ENCODE measurements at regions not wholly inside any gene's neighbourhood (a gene's known extent, or its start where the extent isn't known, plus 50 kb on each side); places are given as distances from the start of the nearest gene placed in this dataset.

DNA sequence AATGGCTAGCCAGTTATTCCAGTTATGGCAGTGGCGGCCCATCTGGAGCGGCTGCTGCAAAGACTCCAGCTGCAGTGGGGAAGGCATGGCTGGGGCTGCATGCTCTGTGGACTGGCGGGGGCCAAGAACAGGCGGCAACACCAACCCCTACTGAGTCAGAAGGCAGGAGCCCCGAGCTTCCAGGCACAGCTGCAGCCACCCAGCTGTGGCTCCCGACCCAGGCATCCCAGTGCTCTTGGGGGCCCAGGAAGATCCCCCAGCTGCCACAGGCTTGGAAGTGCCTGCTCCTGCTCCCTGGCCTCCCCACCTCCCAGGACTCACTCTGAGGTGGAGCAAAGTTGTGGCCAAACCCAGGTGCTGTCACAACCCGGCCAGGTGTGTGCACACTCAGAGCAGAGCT lies 317.0 kb upstream of the RRP15 start:
- no peak overlapping the region for H3K4me3 Mint-ChIP-seq
- H4K5ac ChIP-seq (ENCODE audit: insufficient read length, low read depth, low read length) = no peak overlapping the region
- no peak overlapping the region for H4K91ac ChIP-seq (ENCODE audit: insufficient read length, low read depth, low read length)
- no peaks in the 10 kb centered on the region for H3K23me2 ChIP-seq (ENCODE audit: insufficient read length, low read depth, low read length, poor library complexity, severe bottlenecking)
- no peak overlapping the region for H2AK5ac ChIP-seq (ENCODE audit: insufficient read length, low read length)
- no peak overlapping the region for H2BK12ac ChIP-seq (ENCODE audit: insufficient read length, low read depth, low read length)
- H2BK15ac ChIP-seq (ENCODE audit: low read depth, low read length) = no peak overlapping the region; the same call in 1 of the 2 replicates
- no peak overlapping the region for H3K18ac ChIP-seq (ENCODE audit: insufficient read length, low read depth, low read length)
- H4K8ac ChIP-seq (replicated peaks; ENCODE audit: insufficient read length, low read depth, low read length) = no peak overlapping the region
- WGBS (ENCODE audit: extremely low coverage, insufficient read length, low lambda C conversion rate) = no CpG with 5 or more reads among the region's 7 CpGs
- no peak overlapping the region for H3K27ac Mint-ChIP-seq
- peaks cover 4 to 20% (median 7%) of the 10 kb centered on the region in 3 experiments; a peak in 4 of 7 replicates for H3K36me3 Mint-ChIP-seq (ENCODE audit: insufficient read depth in 1 of 3, low read depth in 3 of 3)
- no peaks in the 10 kb centered on the region for H4K20me1 ChIP-seq (ENCODE audit: control insufficient read depth, insufficient read depth, insufficient read length)
- no peak overlapping the region for H2AFZ ChIP-seq (ENCODE audit: low read length)
- no peak overlapping the region for H3T11ph ChIP-seq (ENCODE audit: low read length)
- H3K79me1 ChIP-seq (ENCODE audit: insufficient read depth, low read depth, low read length, poor library complexity, severe bottlenecking) = no peaks in the 10 kb centered on the region
- no peak overlapping the region for H2BK20ac ChIP-seq (ENCODE audit: low read depth, low read length, poor library complexity, severe bottlenecking)
- H3K27me3 ChIP-seq (ENCODE audit: insufficient read depth, low read length) = no peaks in the 10 kb centered on the region
- peaks cover 13 to 14% of the 10 kb centered on the region in 2 experiments; a peak in 4 of 5 replicates for H3K9me3 Mint-ChIP-seq
- H3K9ac ChIP-seq (ENCODE audit: extremely low read depth, insufficient read length, low read length) = no peak overlapping the region
- H3K56ac ChIP-seq (ENCODE audit: insufficient read length, low read depth, low read length) = no peak overlapping the region
- H2BK120ac ChIP-seq (ENCODE audit: low read depth, low read length, poor library complexity, severe bottlenecking) = no peak overlapping the region
- H3K27me3 Mint-ChIP-seq (ENCODE audit: low read depth) = no peaks in the 10 kb centered on the region; the same call in 1 of the 2 replicates
- H3K4me1 ChIP-seq (ENCODE audit: insufficient read depth, low read length) = no peaks in the 10 kb centered on the region
- TF ChIP-seq, protein P1, sequence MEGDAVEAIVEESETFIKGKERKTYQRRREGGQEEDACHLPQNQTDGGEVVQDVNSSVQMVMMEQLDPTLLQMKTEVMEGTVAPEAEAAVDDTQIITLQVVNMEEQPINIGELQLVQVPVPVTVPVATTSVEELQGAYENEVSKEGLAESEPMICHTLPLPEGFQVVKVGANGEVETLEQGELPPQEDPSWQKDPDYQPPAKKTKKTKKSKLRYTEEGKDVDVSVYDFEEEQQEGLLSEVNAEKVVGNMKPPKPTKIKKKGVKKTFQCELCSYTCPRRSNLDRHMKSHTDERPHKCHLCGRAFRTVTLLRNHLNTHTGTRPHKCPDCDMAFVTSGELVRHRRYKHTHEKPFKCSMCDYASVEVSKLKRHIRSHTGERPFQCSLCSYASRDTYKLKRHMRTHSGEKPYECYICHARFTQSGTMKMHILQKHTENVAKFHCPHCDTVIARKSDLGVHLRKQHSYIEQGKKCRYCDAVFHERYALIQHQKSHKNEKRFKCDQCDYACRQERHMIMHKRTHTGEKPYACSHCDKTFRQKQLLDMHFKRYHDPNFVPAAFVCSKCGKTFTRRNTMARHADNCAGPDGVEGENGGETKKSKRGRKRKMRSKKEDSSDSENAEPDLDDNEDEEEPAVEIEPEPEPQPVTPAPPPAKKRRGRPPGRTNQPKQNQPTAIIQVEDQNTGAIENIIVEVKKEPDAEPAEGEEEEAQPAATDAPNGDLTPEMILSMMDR (conservative IDR thresholded peaks at IDR 0.05) = no peak
- peaks cover 5 to 7% of the 10 kb centered on the region in 2 experiments; a peak in 3 of 4 replicates for H3K4me1 Mint-ChIP-seq
- H3K4me2 ChIP-seq (ENCODE audit: insufficient read depth, insufficient read length, low read length) = no peak overlapping the region
- H3K14ac ChIP-seq (ENCODE audit: insufficient read depth, low read length) = no peak overlapping the region
- no peak overlapping the region for H3K4ac ChIP-seq (ENCODE audit: low read depth, low read length)
- H3K23ac ChIP-seq (ENCODE audit: insufficient read length, low read depth, low read length) = no peak overlapping the region
- no peak overlapping the region for H3K27ac ChIP-seq (ENCODE audit: insufficient read length, low read depth, low read length)
- no peak overlapping the region for H2BK5ac ChIP-seq (ENCODE audit: insufficient read length, low read length)
- DNase-seq = no peak
- no peaks in the 10 kb centered on the region for H3K79me2 ChIP-seq (ENCODE audit: insufficient read depth, low read length)
- no peaks in the 10 kb centered on the region for H3K9me3 ChIP-seq (ENCODE audit: control insufficient read depth, low read depth, low read length)

Data from H9 (cell line).